ENCODE measurements at regions not wholly inside any gene's neighbourhood (a gene's known extent, or its start where the extent isn't known, plus 50 kb on each side); places are given as distances from the start of the nearest gene placed in this dataset.

DNA sequence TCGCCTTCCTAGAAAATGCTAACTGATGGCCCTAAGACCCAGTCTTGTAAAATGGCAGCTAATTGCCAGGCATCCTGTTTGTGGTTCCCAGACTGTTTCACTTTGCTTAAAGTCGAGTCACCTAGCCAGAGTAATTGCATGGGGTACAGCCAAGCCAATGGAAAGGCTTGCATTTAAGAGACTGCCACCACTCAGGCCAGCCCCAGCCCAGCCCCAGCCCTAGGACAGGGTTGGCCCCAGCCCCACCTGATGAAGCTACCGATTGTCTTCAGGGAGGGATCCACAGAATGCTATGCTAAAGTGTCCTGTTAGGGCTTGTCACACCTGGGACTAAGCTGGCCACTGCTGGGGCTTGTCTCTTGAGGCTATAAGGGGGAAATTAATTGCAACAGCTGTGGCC is 194.6 kb upstream of the KLF3 start:
- no peak overlapping the region for H2BK20ac ChIP-seq (ENCODE audit: low read length)
- no peaks in the 10 kb centered on the region for H3K36me3 ChIP-seq (ENCODE audit: control insufficient read depth in 2 of 4, insufficient read depth in 4 of 4, low read length in 3 of 4)
- no peaks in the 10 kb centered on the region for H3K79me1 ChIP-seq (ENCODE audit: low read depth, low read length)
- no peak overlapping the region for H3K56ac ChIP-seq (replicated peaks; ENCODE audit: insufficient read length, low read depth, low read length)
- no peak overlapping the region for H3K9ac ChIP-seq (replicated peaks in 1 of 4; ENCODE audit: extremely low read depth in 1 of 4, low read depth in 3 of 4, low read length in 3 of 4)
- ChIA-PET CTCF (ENCODE audit: partially characterized antibody) (interaction anchor here (0.6 to 2.1 kb wide), 3 partner anchors 20 to 176 kb away, joined by 3 to 8 read pairs (median 3); no protein-coding TSS in a partner anchor), POLR2A (ENCODE audit: partially characterized antibody) (no interaction called here)
- FAIRE-seq = no peak
- no peak overlapping the region for H4K91ac ChIP-seq (replicated peaks; ENCODE audit: insufficient read length, low read length)
- H2BK12ac ChIP-seq (ENCODE audit: low read depth, low read length) = no peak overlapping the region
- no peak overlapping the region for H3K27ac ChIP-seq (ENCODE audit: low read depth, low read length)
- H2BK120ac ChIP-seq (replicated peaks; ENCODE audit: low read depth, low read length) = no peak overlapping the region
- no peaks in the 10 kb centered on the region for H3K27me3 ChIP-seq (replicated peaks in 1 of 4; ENCODE audit: control insufficient read depth in 3 of 4, extremely low read depth in 1 of 4, insufficient read depth in 3 of 4, low read length in 3 of 4)
- H3K4me2 ChIP-seq (ENCODE audit: insufficient read depth in 1 of 2, low read depth in 2 of 2, low read length in 2 of 2) = no peak overlapping the region
- no peak overlapping the region for H3K14ac ChIP-seq (ENCODE audit: insufficient read length)
- H3K79me2 ChIP-seq (ENCODE audit: control insufficient read depth in 1 of 2, insufficient read depth in 2 of 2, low read length in 2 of 2) = no peaks in the 10 kb centered on the region
- no peak for DNase-seq (ENCODE audit: low read depth in 1 of 2, low spot score in 2 of 2)
- H3K18ac ChIP-seq (ENCODE audit: extremely low read depth, low read length) = no peak overlapping the region
- H2BK15ac ChIP-seq (ENCODE audit: low read length) = no peak overlapping the region
- H3K23me2 ChIP-seq (ENCODE audit: low read depth, low read length) = no peaks in the 10 kb centered on the region
- no peak overlapping the region for H2BK5ac ChIP-seq (ENCODE audit: low read depth, low read length)
- no peak overlapping the region for H2AFZ ChIP-seq (ENCODE audit: low read length)
- no peak overlapping the region for H3K4me3 ChIP-seq (ENCODE audit: extremely low read depth in 1 of 4, insufficient read depth in 2 of 4, low read depth in 3 of 4, low read length in 4 of 4)
- TF ChIP-seq CBX5 (IDR thresholded peaks at IDR 0.05; ENCODE audit: low read depth, low read length) = no peak
- no peak for TF ChIP-seq JUN (IDR thresholded peaks at IDR 0.05; ENCODE audit: low read depth, low read length)
- no peaks in the 10 kb centered on the region for H3K4me1 ChIP-seq (replicated peaks in 1 of 4; ENCODE audit: control insufficient read depth in 3 of 4, insufficient read depth in 4 of 4, low read length in 3 of 4)
- WGBS, 2 experiments (ENCODE audit: extremely low coverage in 1 of 2, insufficient coverage in 1 of 2, insufficient read length in 1 of 2, insufficient replicate concordance in 2 of 2, low coverage in 1 of 2, low lambda C conversion rate in 2 of 2, missing lambda C conversion rate in 1 of 2) = 74% methylated on average over 3 of the region's 3 CpGs; no CpG with 5 or more reads in 1 of the 2 experiments
- H4K5ac ChIP-seq (ENCODE audit: insufficient read length, low read depth, low read length) = no peak overlapping the region
- H2AK5ac ChIP-seq (ENCODE audit: low read depth, low read length) = no peak overlapping the region
- H3K23ac ChIP-seq (ENCODE audit: insufficient read length) = no peak overlapping the region
- H3K9me3 ChIP-seq (ENCODE audit: insufficient read depth in 2 of 2, low read depth in 1 of 2, low read length in 1 of 2) = peaks cover 6 to 12% of the 10 kb centered on the region in 2 experiments; a peak in 3 of 4 replicates
- H3K4ac ChIP-seq (replicated peaks; ENCODE audit: insufficient read length, low read depth, low read length) = no peak overlapping the region
- no peak overlapping the region for H4K8ac ChIP-seq (ENCODE audit: extremely low read depth, insufficient read depth, low read length)
- no peaks in the 10 kb centered on the region for H4K20me1 ChIP-seq (replicated peaks in 1 of 2; ENCODE audit: control insufficient read depth in 1 of 2, insufficient read depth in 2 of 2, low read length in 2 of 2)
